Dedifferentiated amniotic fluid mesenchymal stem cell (primary cell): ENCODE measurements at regions not wholly inside any gene's neighbourhood (a gene's known extent, or its start where the extent isn't known, plus 50 kb on each side); places are given as distances from the start of the nearest gene placed in this dataset.

Experiments
- DNase-seq: peaks from one replicate; pipeline ENCODE4 v3.0.0-alpha.2; 2016; ENCODE audit errors: extremely low spot score

GRCh38 chr2:217305882-217306281 lies 446.0 kb upstream of the TNP1 start:
- DNase-seq: no peak

GRCh38 chr2:217304582-217304981 lies 444.7 kb upstream of the TNP1 start:
- no peak for DNase-seq

- no peak for DNase-seq
Observed at GRCh38 chr2:217302856-217303255, 443.0 kb upstream of the TNP1 start.

- DNase-seq: no peak
Observed at GRCh38 chr2:217301142-217301925, 441.5 kb upstream of the TNP1 start.

- peak; percentile 46 for DNase-seq
Observed at GRCh38 chr2:217299590-217299989, 439.7 kb upstream of the TNP1 start.

- no peak for DNase-seq
Observed at GRCh38 chr2:217297096-217297495, 437.2 kb upstream of the TNP1 start.

- DNase-seq: no peak
Observed at GRCh38 chr2:217294818-217295217, 435.0 kb upstream of the TNP1 start.

GRCh38 chr2:217294211-217294610 lies 434.3 kb upstream of the TNP1 start:
- DNase-seq: no peak

GRCh38 chr2:217293607-217294006 lies 433.7 kb upstream of the TNP1 start:
- DNase-seq: peak; percentile 58

- DNase-seq: no peak
Observed at GRCh38 chr2:217293046-217293445, 433.2 kb upstream of the TNP1 start.

- no peak for DNase-seq
Observed at GRCh38 chr2:217291259-217291658, 431.4 kb upstream of the TNP1 start.

- no peak for DNase-seq
Observed at GRCh38 chr2:217290467-217290866, 430.6 kb upstream of the TNP1 start.

- no peak for DNase-seq
Observed at GRCh38 chr2:217289907-217290280, 430.0 kb upstream of the TNP1 start.

GRCh38 chr2:217289177-217289906 lies 429.5 kb upstream of the TNP1 start:
- no peak for DNase-seq

- DNase-seq: no peak
Observed at GRCh38 chr2:217288472-217289063, 428.7 kb upstream of the TNP1 start.

GRCh38 chr2:217286833-217287232 lies 427.0 kb upstream of the TNP1 start:
- no peak for DNase-seq

GRCh38 chr2:217285926-217286325 lies 426.1 kb upstream of the TNP1 start:
- no peak for DNase-seq

GRCh38 chr2:217283460-217283859 lies 423.6 kb upstream of the TNP1 start:
- DNase-seq: no peak

- DNase-seq: no peak
Observed at GRCh38 chr2:217282531-217282930, 422.7 kb upstream of the TNP1 start.

- DNase-seq: peak; percentile 72
Observed at GRCh38 chr2:217279556-217279955, 419.7 kb upstream of the TNP1 start.

- no peak for DNase-seq
Observed at GRCh38 chr2:217279140-217279539, 419.3 kb upstream of the TNP1 start.

- DNase-seq: peak; percentile 60
Observed at GRCh38 chr2:217277646-217278398, 418.0 kb upstream of the TNP1 start.
